HEK293T (cell line): ENCODE measurements at regions not wholly inside any gene's neighbourhood (a gene's known extent, or its start where the extent isn't known, plus 50 kb on each side); places are given as distances from the start of the nearest gene placed in this dataset.

Experiments used
- BHLHE40 ChIP-seq: fragments of 450-650 bp; IDR thresholded peaks from 2 replicates; pipeline ENCODE4 v1.6.1; 2016; ENCODE audit warnings: mild to moderate bottlenecking, moderate library complexity, borderline replicate concordance
- FOXK2 ChIP-seq: fragments of 450-650 bp; IDR thresholded peaks from 2 replicates; pipeline ENCODE4 v1.6.1; 2016; ENCODE audit warnings: mild to moderate bottlenecking
- FOXM1 ChIP-seq: fragments of 450-650 bp; IDR thresholded peaks from 2 replicates; pipeline ENCODE4 v1.6.1; 2017; ENCODE audit warnings: mild to moderate bottlenecking, borderline replicate concordance
- PKNOX1 ChIP-seq: fragments of 450-650 bp; IDR thresholded peaks from 2 replicates; pipeline ENCODE4 v1.6.1; 2016
- ZNF384 ChIP-seq: fragments of 450-650 bp; IDR thresholded peaks from 2 replicates; pipeline ENCODE4 v1.6.1; 2016

GRCh38 chr11:15347969-15348734, 233.4 kb downstream of the INSC start:
- TF ChIP-seq BHLHE40: no peak
- TF ChIP-seq FOXK2: no peak
- TF ChIP-seq PKNOX1: no peak
- TF ChIP-seq FOXM1: no peak
- TF ChIP-seq ZNF384: no peak
